ENCODE measurements at regions not wholly inside any gene's neighbourhood (a gene's known extent, or its start where the extent isn't known, plus 50 kb on each side); places are given as distances from the start of the nearest gene placed in this dataset.

- Histone ChIP-seq H3K4me2 (ENCODE audit: low read length) (no peak overlapping the region), H3K4me3 (ENCODE audit: low read length) (no peak overlapping the region), H3K4me1 (ENCODE audit: control insufficient read depth, insufficient read depth, low read length) (peaks cover 9% of the 10 kb centered on the region), H3K36me3 (ENCODE audit: insufficient read depth, low read length) (no peaks in the 10 kb centered on the region), H3K9me3 (replicated peaks; ENCODE audit: low read length) (no peaks in the 10 kb centered on the region), H3K9ac (ENCODE audit: low read depth, low read length) (no peak overlapping the region), H3K27me3 (ENCODE audit: control insufficient read depth, insufficient read depth, low read length) (peaks cover 50% of the 10 kb centered on the region)
Measured at GRCh38 chr5:169411786-169412430, 111.0 kb upstream of the SLIT3 start.

- H3K4me3 ChIP-seq (ENCODE audit: low read length) = no peak overlapping the region
- peaks cover 55% of the 10 kb centered on the region for H3K27me3 ChIP-seq (ENCODE audit: control insufficient read depth, insufficient read depth, low read length)
- no peak overlapping the region for H3K9ac ChIP-seq (ENCODE audit: low read depth, low read length)
- H3K36me3 ChIP-seq (ENCODE audit: insufficient read depth, low read length) = no peaks in the 10 kb centered on the region
- peaks cover 3% of the 10 kb centered on the region for H3K4me1 ChIP-seq (ENCODE audit: control insufficient read depth, insufficient read depth, low read length)
- H3K4me2 ChIP-seq (ENCODE audit: low read length) = no peak overlapping the region
- H3K9me3 ChIP-seq (replicated peaks; ENCODE audit: low read length) = no peaks in the 10 kb centered on the region
Measured at GRCh38 chr5:169410996-169411783, 110.3 kb upstream of the SLIT3 start.

DNA sequence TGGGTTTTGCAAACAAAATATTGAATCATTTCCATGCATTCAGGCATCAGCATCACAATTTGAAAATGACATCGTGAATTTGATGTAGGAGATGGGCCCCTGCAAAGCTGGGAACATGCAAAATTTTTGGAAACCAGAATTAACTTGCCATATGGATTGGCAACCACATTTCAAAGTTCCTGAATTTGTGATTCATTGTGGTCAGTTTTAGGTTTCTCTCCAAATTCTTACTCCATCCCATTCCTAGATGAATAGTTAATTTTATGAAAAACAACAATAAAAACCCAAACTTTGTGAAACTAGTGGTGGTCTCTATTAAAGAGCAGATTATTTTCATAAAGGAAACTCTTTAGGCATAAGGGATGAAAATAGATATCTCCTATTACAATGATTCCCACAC, 107.8 kb upstream of the SLIT3 start:
- Histone ChIP-seq H3K4me3 (ENCODE audit: low read length) (no peak overlapping the region), H3K27me3 (ENCODE audit: control insufficient read depth, insufficient read depth, low read length) (peaks cover 55% of the 10 kb centered on the region), H3K4me1 (ENCODE audit: control insufficient read depth, insufficient read depth, low read length) (peaks cover 3% of the 10 kb centered on the region), H3K36me3 (ENCODE audit: insufficient read depth, low read length) (no peaks in the 10 kb centered on the region), H3K9ac (ENCODE audit: low read depth, low read length) (no peak overlapping the region), H3K4me2 (ENCODE audit: low read length) (no peak overlapping the region), H3K9me3 (replicated peaks; ENCODE audit: low read length) (no peaks in the 10 kb centered on the region)

- H3K4me3 ChIP-seq (ENCODE audit: low read length) = no peak overlapping the region
- no peaks in the 10 kb centered on the region for H3K36me3 ChIP-seq (ENCODE audit: insufficient read depth, low read length)
- no peak overlapping the region for H3K9ac ChIP-seq (ENCODE audit: low read depth, low read length)
- no peaks in the 10 kb centered on the region for H3K9me3 ChIP-seq (replicated peaks; ENCODE audit: low read length)
- H3K4me2 ChIP-seq (ENCODE audit: low read length) = no peak overlapping the region
- peaks cover 2% of the 10 kb centered on the region for H3K4me1 ChIP-seq (ENCODE audit: control insufficient read depth, insufficient read depth, low read length)
- peaks cover 51% of the 10 kb centered on the region for H3K27me3 ChIP-seq (ENCODE audit: control insufficient read depth, insufficient read depth, low read length)
Measured at GRCh38 chr5:169408171-169408570, 107.2 kb upstream of the SLIT3 start.

DNA sequence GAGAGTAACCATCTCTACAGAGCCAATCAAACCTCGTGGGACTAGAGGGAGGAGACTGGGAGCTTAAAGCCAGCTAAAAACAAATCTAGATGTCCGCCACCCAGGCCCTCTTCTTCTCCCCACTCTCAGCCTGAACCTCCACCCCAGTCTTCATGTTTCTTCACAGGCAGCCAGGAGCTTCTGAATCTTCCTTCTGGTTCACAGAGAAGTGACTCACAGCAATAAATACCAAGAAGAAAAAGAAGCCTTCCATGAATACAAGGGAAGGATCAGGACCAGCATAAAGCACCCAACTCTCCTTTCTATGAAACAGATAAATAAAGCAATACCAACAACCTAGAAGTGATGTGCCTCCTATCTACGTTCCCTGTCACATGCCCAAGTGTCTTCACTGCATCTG, 103.3 kb upstream of the SLIT3 start:
- H3K4me1 ChIP-seq (ENCODE audit: control insufficient read depth, insufficient read depth, low read length) = no peaks in the 10 kb centered on the region
- H3K4me2 ChIP-seq (ENCODE audit: low read length) = no peak overlapping the region
- H3K9me3 ChIP-seq (replicated peaks; ENCODE audit: low read length) = no peaks in the 10 kb centered on the region
- peaks cover 31% of the 10 kb centered on the region for H3K27me3 ChIP-seq (ENCODE audit: control insufficient read depth, insufficient read depth, low read length)
- no peak overlapping the region for H3K9ac ChIP-seq (ENCODE audit: low read depth, low read length)
- H3K4me3 ChIP-seq (ENCODE audit: low read length) = no peak overlapping the region
- no peaks in the 10 kb centered on the region for H3K36me3 ChIP-seq (ENCODE audit: insufficient read depth, low read length)

DNA sequence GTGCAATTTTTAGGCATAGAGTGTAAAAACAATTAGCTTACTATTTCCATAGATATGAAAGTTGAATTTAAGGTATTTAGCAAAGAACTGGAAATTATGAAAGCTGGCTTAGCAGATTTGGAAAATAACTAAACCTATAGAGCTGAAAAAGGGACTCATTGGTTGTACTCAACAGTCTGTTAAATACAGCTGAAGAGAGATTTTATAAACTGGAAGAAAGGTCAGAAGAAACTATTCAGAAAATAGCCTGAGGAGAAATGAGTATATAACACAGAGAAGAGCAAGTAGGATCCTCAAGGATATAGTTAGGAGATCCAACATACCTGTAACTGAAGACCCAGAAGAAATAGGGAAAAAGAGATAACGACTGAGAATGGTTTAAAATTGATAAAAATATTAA, 97.6 kb upstream of the SLIT3 start:
- Histone ChIP-seq H3K36me3 (ENCODE audit: insufficient read depth, low read length) (no peaks in the 10 kb centered on the region), H3K27me3 (ENCODE audit: control insufficient read depth, insufficient read depth, low read length) (peaks cover 3% of the 10 kb centered on the region), H3K9me3 (replicated peaks; ENCODE audit: low read length) (peaks cover 4% of the 10 kb centered on the region), H3K9ac (ENCODE audit: low read depth, low read length) (no peak overlapping the region), H3K4me3 (ENCODE audit: low read length) (no peak overlapping the region), H3K4me1 (ENCODE audit: control insufficient read depth, insufficient read depth, low read length) (no peaks in the 10 kb centered on the region), H3K4me2 (ENCODE audit: low read length) (no peak overlapping the region)

DNA sequence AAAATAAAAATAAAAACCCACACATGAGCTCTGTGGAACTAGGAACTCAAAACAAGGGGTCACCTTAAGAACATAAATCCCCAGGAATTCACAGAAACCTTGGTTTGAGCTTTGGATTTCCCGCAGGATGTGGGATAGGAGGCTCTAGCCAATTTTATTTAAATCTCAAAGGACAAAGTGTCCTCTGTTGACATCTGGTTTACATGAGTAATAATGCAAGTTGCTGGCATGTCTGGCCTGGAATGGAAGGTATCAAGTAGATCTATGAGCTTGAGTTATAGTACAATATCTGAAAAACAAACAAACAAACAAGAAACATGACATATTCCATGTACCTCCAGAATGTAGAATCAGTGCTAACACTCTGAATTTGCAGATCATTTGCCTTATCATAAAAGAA, 94.2 kb upstream of the SLIT3 start:
- Histone ChIP-seq H3K9ac (ENCODE audit: low read depth, low read length) (no peak overlapping the region), H3K9me3 (replicated peaks; ENCODE audit: low read length) (peaks cover 4% of the 10 kb centered on the region), H3K4me3 (ENCODE audit: low read length) (no peak overlapping the region), H3K4me2 (ENCODE audit: low read length) (no peak overlapping the region), H3K4me1 (ENCODE audit: control insufficient read depth, insufficient read depth, low read length) (no peaks in the 10 kb centered on the region), H3K27me3 (ENCODE audit: control insufficient read depth, insufficient read depth, low read length) (peaks cover 22% of the 10 kb centered on the region), H3K36me3 (ENCODE audit: insufficient read depth, low read length) (no peaks in the 10 kb centered on the region)

- no peaks in the 10 kb centered on the region for H3K4me1 ChIP-seq (ENCODE audit: control insufficient read depth, insufficient read depth, low read length)
- H3K9me3 ChIP-seq (replicated peaks; ENCODE audit: low read length) = peaks cover 4% of the 10 kb centered on the region
- H3K4me2 ChIP-seq (ENCODE audit: low read length) = no peak overlapping the region
- peaks cover 22% of the 10 kb centered on the region for H3K27me3 ChIP-seq (ENCODE audit: control insufficient read depth, insufficient read depth, low read length)
- no peak overlapping the region for H3K9ac ChIP-seq (ENCODE audit: low read depth, low read length)
- H3K4me3 ChIP-seq (ENCODE audit: low read length) = no peak overlapping the region
- no peaks in the 10 kb centered on the region for H3K36me3 ChIP-seq (ENCODE audit: insufficient read depth, low read length)
Measured at GRCh38 chr5:169394371-169394770, 93.4 kb upstream of the SLIT3 start.

DNA sequence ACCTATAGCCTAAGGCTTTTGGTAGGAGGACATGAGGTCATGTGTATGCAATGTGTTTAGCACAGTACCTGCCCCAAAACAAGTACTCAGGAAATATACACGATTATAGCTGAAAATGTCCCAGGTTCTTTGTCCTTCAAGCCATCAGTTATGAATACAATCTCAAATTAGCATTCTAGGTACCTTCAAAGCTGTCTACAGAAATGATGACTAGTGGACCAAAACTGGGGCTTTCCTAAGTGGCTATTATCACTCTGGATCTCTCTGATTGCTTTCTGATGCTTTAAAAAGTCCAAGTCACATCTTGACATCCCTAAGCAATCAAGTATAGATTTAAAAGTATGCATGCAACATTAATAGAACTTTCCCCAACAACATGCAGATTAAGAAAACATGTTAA, 93.0 kb upstream of the SLIT3 start:
- no peaks in the 10 kb centered on the region for H3K36me3 ChIP-seq (ENCODE audit: insufficient read depth, low read length)
- H3K4me1 ChIP-seq (ENCODE audit: control insufficient read depth, insufficient read depth, low read length) = no peaks in the 10 kb centered on the region
- H3K4me2 ChIP-seq (ENCODE audit: low read length) = no peak overlapping the region
- no peak overlapping the region for H3K9ac ChIP-seq (ENCODE audit: low read depth, low read length)
- H3K27me3 ChIP-seq (ENCODE audit: control insufficient read depth, insufficient read depth, low read length) = peaks cover 22% of the 10 kb centered on the region
- H3K9me3 ChIP-seq (replicated peaks; ENCODE audit: low read length) = peaks cover 4% of the 10 kb centered on the region
- H3K4me3 ChIP-seq (ENCODE audit: low read length) = no peak overlapping the region

DNA sequence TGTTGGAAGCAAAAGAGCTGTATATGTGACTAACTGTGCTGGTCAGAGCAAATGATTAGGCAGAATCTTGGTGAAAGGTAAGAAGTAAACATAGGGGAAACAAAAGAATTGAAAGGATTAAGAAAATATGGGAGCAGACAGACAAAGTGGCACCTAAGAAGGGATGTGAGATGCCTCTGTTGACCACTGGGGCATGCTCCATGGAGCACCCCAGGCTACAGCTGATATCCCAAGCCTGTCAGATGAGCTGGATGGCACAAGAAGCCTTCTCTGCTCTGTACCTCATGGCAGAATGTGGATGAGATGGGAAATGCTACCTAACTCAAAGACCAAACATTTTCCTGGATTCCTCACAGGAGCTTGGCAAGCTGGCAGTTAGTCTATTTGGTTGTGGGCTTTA, 89.3 kb upstream of the SLIT3 start:
- Histone ChIP-seq H3K4me2 (ENCODE audit: low read length) (no peak overlapping the region), H3K36me3 (ENCODE audit: insufficient read depth, low read length) (no peaks in the 10 kb centered on the region), H3K27me3 (ENCODE audit: control insufficient read depth, insufficient read depth, low read length) (peaks cover 22% of the 10 kb centered on the region), H3K4me1 (ENCODE audit: control insufficient read depth, insufficient read depth, low read length) (no peaks in the 10 kb centered on the region), H3K9ac (ENCODE audit: low read depth, low read length) (no peak overlapping the region), H3K4me3 (ENCODE audit: low read length) (no peak overlapping the region), H3K9me3 (replicated peaks; ENCODE audit: low read length) (no peaks in the 10 kb centered on the region)

DNA sequence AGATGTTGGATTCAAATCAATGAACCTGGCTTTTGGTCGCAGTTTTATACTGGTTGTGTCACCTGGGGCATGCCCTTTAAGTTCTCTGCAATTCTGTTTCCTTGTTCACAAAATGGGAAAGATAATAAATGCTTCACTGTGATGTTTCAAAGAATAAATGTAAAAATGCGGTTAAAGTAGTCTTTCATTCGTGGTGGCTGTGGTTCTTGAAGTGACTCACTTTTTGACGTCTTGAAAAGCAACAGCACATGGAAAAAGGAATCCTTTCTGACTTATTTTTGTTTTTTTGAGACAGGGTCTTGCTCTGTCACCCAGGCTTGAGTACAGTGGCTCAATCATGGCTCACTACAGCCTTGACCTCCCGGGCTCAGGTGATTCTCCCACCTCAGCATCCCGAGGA, 88.4 kb upstream of the SLIT3 start:
- H3K9ac ChIP-seq (ENCODE audit: low read depth, low read length) = no peak overlapping the region
- no peak overlapping the region for H3K4me2 ChIP-seq (ENCODE audit: low read length)
- H3K4me3 ChIP-seq (ENCODE audit: low read length) = no peak overlapping the region
- H3K27me3 ChIP-seq (ENCODE audit: control insufficient read depth, insufficient read depth, low read length) = peaks cover 27% of the 10 kb centered on the region
- H3K36me3 ChIP-seq (ENCODE audit: insufficient read depth, low read length) = no peaks in the 10 kb centered on the region
- no peaks in the 10 kb centered on the region for H3K9me3 ChIP-seq (replicated peaks; ENCODE audit: low read length)
- H3K4me1 ChIP-seq (ENCODE audit: control insufficient read depth, insufficient read depth, low read length) = no peaks in the 10 kb centered on the region

DNA sequence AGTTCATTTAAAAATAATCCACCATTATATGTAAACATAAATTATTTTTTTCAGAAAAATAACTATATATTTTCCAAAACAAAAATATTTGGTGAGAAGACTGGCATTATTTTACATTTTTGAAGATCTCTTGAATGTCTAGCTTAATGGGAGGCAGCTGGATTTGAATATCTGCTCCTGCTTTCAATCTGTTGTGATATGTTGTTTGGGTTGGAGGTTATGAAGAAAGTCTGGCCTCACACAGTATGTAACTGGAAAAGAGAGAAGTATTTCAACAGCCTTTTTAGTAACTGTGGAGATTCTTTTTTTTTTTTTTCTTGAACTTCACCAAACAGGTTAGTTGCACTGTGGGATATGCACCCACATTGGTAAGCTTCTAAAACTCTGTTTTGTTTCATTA, 84.7 kb upstream of the SLIT3 start:
- Histone ChIP-seq H3K4me2 (ENCODE audit: low read length) (no peak overlapping the region), H3K4me1 (ENCODE audit: control insufficient read depth, insufficient read depth, low read length) (no peaks in the 10 kb centered on the region), H3K36me3 (ENCODE audit: insufficient read depth, low read length) (no peaks in the 10 kb centered on the region), H3K27me3 (ENCODE audit: control insufficient read depth, insufficient read depth, low read length) (peaks cover 8% of the 10 kb centered on the region), H3K9me3 (replicated peaks; ENCODE audit: low read length) (no peaks in the 10 kb centered on the region), H3K4me3 (ENCODE audit: low read length) (no peak overlapping the region), H3K9ac (ENCODE audit: low read depth, low read length) (no peak overlapping the region)

Measured in skeletal muscle satellite cell (primary cell).